Endodermal cell (in vitro differentiated cells): ENCODE measurements at regions not wholly inside any gene's neighbourhood (a gene's known extent, or its start where the extent isn't known, plus 50 kb on each side); places are given as distances from the start of the nearest gene placed in this dataset.

Source experiments
- DNase-seq: peaks from one replicate; pipeline ENCODE4 v3.0.0-alpha.2; 2017
- H3K27ac ChIP-seq: 2 replicates; pipeline ENCODE4 v1.5.1; 2013; ENCODE audit warnings: mild to moderate bottlenecking, low read depth, low read length, moderate library complexity
- H3K27me3 ChIP-seq: 2 replicates; pipeline ENCODE4 v1.6.1; 2013; ENCODE audit warnings: mild to moderate bottlenecking, low read length, moderate library complexity; ENCODE audit not compliant: insufficient read depth, control insufficient read depth, poor library complexity, severe bottlenecking
- H3K36me3 ChIP-seq: 2 replicates; pipeline ENCODE4 v1.7.0; 2013; ENCODE audit warnings: mild to moderate bottlenecking, low read length, moderate library complexity; ENCODE audit not compliant: control insufficient read depth, insufficient read depth
- H3K4me1 ChIP-seq: one replicate; pipeline ENCODE4 v1.7.0; 2013; ENCODE audit warnings: low read length; ENCODE audit not compliant: control insufficient read depth, insufficient read depth
- H3K4me3 ChIP-seq: 2 replicates; pipeline ENCODE4 v1.5.1; 2013; ENCODE audit warnings: mild to moderate bottlenecking, low read length, moderate library complexity
- H3K9ac ChIP-seq: 2 replicates; pipeline ENCODE4 v1.6.1; 2013; ENCODE audit warnings: mild to moderate bottlenecking, low read length, moderate library complexity; ENCODE audit not compliant: poor library complexity, severe bottlenecking; ENCODE audit errors: extremely low read depth
- H3K9me3 ChIP-seq: 2 replicates; pipeline ENCODE4 v1.6.1; 2013; ENCODE audit warnings: mild to moderate bottlenecking, low read length, moderate library complexity; ENCODE audit not compliant: control insufficient read depth
- H3K27ac Mint-ChIP-seq: 2 replicates; pipeline ENCODE4 v1.8.0; 2020; ENCODE audit warnings: mixed read lengths
- H3K27me3 Mint-ChIP-seq: 2 replicates; pipeline ENCODE4 v1.8.0; 2021; ENCODE audit warnings: mild to moderate bottlenecking, mixed read lengths; ENCODE audit not compliant: insufficient read depth
- H3K36me3 Mint-ChIP-seq: 2 replicates; pipeline ENCODE4 v1.8.0; 2020; ENCODE audit warnings: low read depth, mixed read lengths
- H3K4me1 Mint-ChIP-seq: 2 replicates; pipeline ENCODE4 v1.8.0; 2020; ENCODE audit warnings: mixed read lengths
- H3K4me3 Mint-ChIP-seq: 2 replicates; pipeline ENCODE4 v1.8.0; 2020; ENCODE audit warnings: mild to moderate bottlenecking, moderate library complexity, mixed read lengths
- H3K9me3 Mint-ChIP-seq: 2 replicates; pipeline ENCODE4 v1.8.0; 2020; ENCODE audit warnings: mild to moderate bottlenecking, mixed read lengths
- WGBS, 2 experiments: methylation state at CpG; one replicate each; pipeline versions ENCODE4 v1.1.5 to v1.1.7; 2013; ENCODE audit warnings: missing lambda C conversion rate in 2 of 2, mixed read lengths in 1 of 2; ENCODE audit not compliant: insufficient coverage in 1 of 2, insufficient read length in 1 of 2; 5-methylcytosine and 5-hydroxymethylcytosine counted together
- TF ChIP-seq, protein P1 (sequence below): fragments of 200-600 bp; sonication (generic); conservative IDR thresholded peaks from 2 replicates; pipeline ENCODE4 v1.5.0; 2021; ENCODE audit warnings: antibody characterized with exemption, mild to moderate bottlenecking

DNA sequence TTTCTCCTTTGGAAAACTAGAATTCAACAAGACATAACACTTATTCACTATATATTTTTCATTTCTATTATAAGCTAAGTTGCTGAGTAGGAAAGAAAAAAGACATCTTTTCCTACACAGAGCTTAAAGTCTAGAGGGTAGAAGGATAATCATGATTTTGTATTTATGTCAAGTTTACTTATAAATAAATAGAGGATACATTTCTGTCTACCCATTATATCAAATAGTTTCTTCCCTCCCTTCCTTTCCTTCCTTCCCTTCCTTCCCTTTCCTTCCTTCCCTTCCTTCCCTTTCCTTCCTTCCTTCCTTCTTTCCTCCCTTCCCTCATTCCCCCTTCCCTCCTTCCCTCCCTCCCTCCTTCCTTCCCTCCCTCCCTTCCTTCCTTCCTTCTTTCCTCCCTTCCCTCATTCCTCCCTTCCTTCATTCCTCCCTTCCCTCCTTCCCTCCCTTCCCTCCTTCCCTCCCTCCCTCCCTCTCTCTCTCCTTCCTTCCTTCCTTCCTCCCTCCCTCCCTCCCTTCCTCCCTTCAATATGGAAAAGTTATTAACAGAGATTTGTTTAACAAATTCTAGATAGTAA is 308.4 kb upstream of the COL3A1 start:
- Mint-ChIP-seq H3K27me3 (no peaks in the 10 kb centered on the region), H3K4me1 (no peaks in the 10 kb centered on the region), H3K27ac (no peak overlapping the region), H3K4me3 (no peak overlapping the region), H3K36me3 (no peaks in the 10 kb centered on the region), H3K9me3 (no peaks in the 10 kb centered on the region)
- H3K36me3 ChIP-seq: no peaks in the 10 kb centered on the region
- no peak for DNase-seq
- H3K27me3 ChIP-seq: no peaks in the 10 kb centered on the region
- H3K4me3 ChIP-seq: no peak overlapping the region
- TF ChIP-seq, protein P1, sequence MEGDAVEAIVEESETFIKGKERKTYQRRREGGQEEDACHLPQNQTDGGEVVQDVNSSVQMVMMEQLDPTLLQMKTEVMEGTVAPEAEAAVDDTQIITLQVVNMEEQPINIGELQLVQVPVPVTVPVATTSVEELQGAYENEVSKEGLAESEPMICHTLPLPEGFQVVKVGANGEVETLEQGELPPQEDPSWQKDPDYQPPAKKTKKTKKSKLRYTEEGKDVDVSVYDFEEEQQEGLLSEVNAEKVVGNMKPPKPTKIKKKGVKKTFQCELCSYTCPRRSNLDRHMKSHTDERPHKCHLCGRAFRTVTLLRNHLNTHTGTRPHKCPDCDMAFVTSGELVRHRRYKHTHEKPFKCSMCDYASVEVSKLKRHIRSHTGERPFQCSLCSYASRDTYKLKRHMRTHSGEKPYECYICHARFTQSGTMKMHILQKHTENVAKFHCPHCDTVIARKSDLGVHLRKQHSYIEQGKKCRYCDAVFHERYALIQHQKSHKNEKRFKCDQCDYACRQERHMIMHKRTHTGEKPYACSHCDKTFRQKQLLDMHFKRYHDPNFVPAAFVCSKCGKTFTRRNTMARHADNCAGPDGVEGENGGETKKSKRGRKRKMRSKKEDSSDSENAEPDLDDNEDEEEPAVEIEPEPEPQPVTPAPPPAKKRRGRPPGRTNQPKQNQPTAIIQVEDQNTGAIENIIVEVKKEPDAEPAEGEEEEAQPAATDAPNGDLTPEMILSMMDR: no peak
- no peaks in the 10 kb centered on the region for H3K9me3 ChIP-seq
- no peak overlapping the region for H3K27ac ChIP-seq
- H3K9ac ChIP-seq: no peak overlapping the region
- H3K4me1 ChIP-seq: no peaks in the 10 kb centered on the region

- no peak overlapping the region for H3K4me3 Mint-ChIP-seq
- DNase-seq: no peak
- TF ChIP-seq, protein P1: no peak
- H3K27me3 ChIP-seq: no peaks in the 10 kb centered on the region
- H3K36me3 Mint-ChIP-seq: no peaks in the 10 kb centered on the region
- no peak overlapping the region for H3K9ac ChIP-seq
- H3K9me3 Mint-ChIP-seq: no peaks in the 10 kb centered on the region
- H3K4me3 ChIP-seq: no peak overlapping the region
- H3K27ac ChIP-seq: no peak overlapping the region
- H3K9me3 ChIP-seq: no peaks in the 10 kb centered on the region
- no peaks in the 10 kb centered on the region for H3K27me3 Mint-ChIP-seq
- H3K36me3 ChIP-seq: no peaks in the 10 kb centered on the region
- H3K4me1 ChIP-seq: no peaks in the 10 kb centered on the region
- no peaks in the 10 kb centered on the region for H3K4me1 Mint-ChIP-seq
- H3K27ac Mint-ChIP-seq: no peak overlapping the region
These were observed 307.7 kb upstream of the COL3A1 start for GRCh38 chr2:188666503-188666902.

DNA sequence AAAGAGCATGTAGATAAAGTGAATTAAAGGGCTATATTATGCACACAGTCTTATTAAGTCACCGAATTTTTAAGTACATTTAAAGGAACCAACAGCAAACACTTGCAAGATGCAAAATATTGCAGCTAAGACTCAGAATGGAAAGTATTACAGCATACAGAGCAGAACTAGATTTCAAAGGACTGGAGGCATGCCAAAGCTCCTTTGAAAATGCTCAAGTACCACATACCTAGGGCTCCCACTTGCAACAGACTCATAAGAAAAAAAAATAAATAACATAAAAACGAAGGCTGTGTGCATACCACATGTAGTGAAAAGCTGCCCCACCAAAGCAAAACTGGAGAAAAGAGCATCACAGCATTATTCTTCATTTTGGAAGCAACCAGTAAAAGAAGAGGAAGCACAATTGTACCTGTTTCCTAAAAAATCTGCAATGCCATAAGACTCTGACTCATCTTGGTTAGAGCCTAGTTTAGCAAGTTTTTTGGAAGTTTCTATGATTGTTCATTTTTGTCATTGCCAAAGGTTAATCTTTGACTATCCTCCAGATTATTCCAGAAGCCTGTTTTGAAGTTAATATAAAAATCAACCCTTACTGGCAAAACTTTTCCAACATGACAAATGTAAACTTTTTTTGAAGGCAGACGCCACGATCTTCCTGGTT is 306.0 kb upstream of the COL3A1 start:
- Mint-ChIP-seq H3K4me3 (no peak overlapping the region), H3K4me1 (no peaks in the 10 kb centered on the region), H3K27ac (no peak overlapping the region), H3K9me3 (no peaks in the 10 kb centered on the region), H3K27me3 (no peaks in the 10 kb centered on the region), H3K36me3 (no peaks in the 10 kb centered on the region)
- DNase-seq: no peak
- TF ChIP-seq, protein P1: no peak
- Histone ChIP-seq H3K9me3 (no peaks in the 10 kb centered on the region), H3K9ac (no peak overlapping the region), H3K27me3 (no peaks in the 10 kb centered on the region), H3K27ac (no peak overlapping the region), H3K4me1 (no peaks in the 10 kb centered on the region), H3K4me3 (no peak overlapping the region), H3K36me3 (no peaks in the 10 kb centered on the region)
- 66 to 82% methylated on average over 2 to 4 of the region's 4 CpGs for WGBS, 2 experiments
